NCI-H526 (cell line): ENCODE measurements at regions not wholly inside any gene's neighbourhood (a gene's known extent, or its start where the extent isn't known, plus 50 kb on each side); places are given as distances from the start of the nearest gene placed in this dataset.
"Not testable (repeated sequence)": the region's sequence is repeated elsewhere in the genome, so short reads cannot be mapped to it uniquely, and the experiment has no call there.

Experiments
- DNase-seq, 2 experiments: peaks; one replicate each; lab custom pipeline; 2025; lab: John Stamatoyannopoulos, UW

- DNase-seq, result no peak
These were observed 154.4 kb upstream of the EPB41L4A start for GRCh38 chr5:112573441-112573840.

- no peak for DNase-seq
These were observed 155.5 kb upstream of the EPB41L4A start for GRCh38 chr5:112574536-112574935.

- no peak for DNase-seq
These were observed 157.3 kb upstream of the EPB41L4A start for GRCh38 chr5:112576298-112576925.

- DNase-seq, result no peak
These were observed 158.0 kb upstream of the APC start for GRCh38 chr5:112579599-112580170.

GRCh38 chr5:112581811-112582320 is 155.8 kb upstream of the APC start:
- peak; percentile 36 to 59 for DNase-seq

GRCh38 chr5:112583166-112583565 is 154.5 kb upstream of the APC start:
- DNase-seq, result peak in 1 of 2 experiments; percentile 35

- DNase-seq, result no peak
These were observed 152.9 kb upstream of the APC start for GRCh38 chr5:112584781-112585180.

- peak in 1 of 2 experiments; percentile 18 for DNase-seq
These were observed 151.1 kb upstream of the APC start for GRCh38 chr5:112586596-112587062.

- not testable (repeated sequence) for DNase-seq
These were observed 146.8 kb upstream of the APC start for GRCh38 chr5:112590858-112591257.

GRCh38 chr5:112594095-112594850 is 143.4 kb upstream of the APC start:
- DNase-seq, result peak in 1 of 2 experiments; percentile 15

- DNase-seq, result no peak
These were observed 142.7 kb upstream of the APC start for GRCh38 chr5:112594941-112595340.

GRCh38 chr5:112597831-112598230 is 139.9 kb upstream of the APC start:
- no peak for DNase-seq

GRCh38 chr5:112600510-112600909 is 137.2 kb upstream of the APC start:
- not testable (repeated sequence) for DNase-seq

- peak; percentile 18 to 37 for DNase-seq
These were observed 132.7 kb upstream of the APC start for GRCh38 chr5:112604732-112605630.

GRCh38 chr5:112608975-112609374 is 128.7 kb upstream of the APC start:
- no peak for DNase-seq

- DNase-seq, result no peak
These were observed 125.0 kb upstream of the APC start for GRCh38 chr5:112612663-112613062.

GRCh38 chr5:112614285-112614684 is 123.4 kb upstream of the APC start:
- no peak for DNase-seq

- no peak for DNase-seq
These were observed 122.7 kb upstream of the APC start for GRCh38 chr5:112614986-112615385.

GRCh38 chr5:112616812-112617547 is 120.7 kb upstream of the APC start:
- no peak for DNase-seq

GRCh38 chr5:112625246-112625645 is 112.4 kb upstream of the APC start:
- no peak for DNase-seq
